ENCODE measurements at regions not wholly inside any gene's neighbourhood (a gene's known extent, or its start where the extent isn't known, plus 50 kb on each side); places are given as distances from the start of the nearest gene placed in this dataset.
A peak's percentile ranks its signal among the peaks of the same experiment; 100 is the strongest.

GRCh38 chr19:29271341-29271740 is 58.4 kb upstream of the UQCRFS1 start:
- intact Hi-C loops (cut with DNase I): no loop called here
- H3K27me3 ChIP-seq: peaks cover 0 to 50% (median 0%) of the 10 kb centered on the region in 3 donors
- no peaks in the 10 kb centered on the region for H3K36me3 ChIP-seq
- no peaks in the 10 kb centered on the region for H3K9me3 ChIP-seq
- TF ChIP-seq, protein P1, sequence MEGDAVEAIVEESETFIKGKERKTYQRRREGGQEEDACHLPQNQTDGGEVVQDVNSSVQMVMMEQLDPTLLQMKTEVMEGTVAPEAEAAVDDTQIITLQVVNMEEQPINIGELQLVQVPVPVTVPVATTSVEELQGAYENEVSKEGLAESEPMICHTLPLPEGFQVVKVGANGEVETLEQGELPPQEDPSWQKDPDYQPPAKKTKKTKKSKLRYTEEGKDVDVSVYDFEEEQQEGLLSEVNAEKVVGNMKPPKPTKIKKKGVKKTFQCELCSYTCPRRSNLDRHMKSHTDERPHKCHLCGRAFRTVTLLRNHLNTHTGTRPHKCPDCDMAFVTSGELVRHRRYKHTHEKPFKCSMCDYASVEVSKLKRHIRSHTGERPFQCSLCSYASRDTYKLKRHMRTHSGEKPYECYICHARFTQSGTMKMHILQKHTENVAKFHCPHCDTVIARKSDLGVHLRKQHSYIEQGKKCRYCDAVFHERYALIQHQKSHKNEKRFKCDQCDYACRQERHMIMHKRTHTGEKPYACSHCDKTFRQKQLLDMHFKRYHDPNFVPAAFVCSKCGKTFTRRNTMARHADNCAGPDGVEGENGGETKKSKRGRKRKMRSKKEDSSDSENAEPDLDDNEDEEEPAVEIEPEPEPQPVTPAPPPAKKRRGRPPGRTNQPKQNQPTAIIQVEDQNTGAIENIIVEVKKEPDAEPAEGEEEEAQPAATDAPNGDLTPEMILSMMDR (IDR thresholded peaks at IDR 0.05): no peak
- no peak for TF ChIP-seq POLR2A (IDR thresholded peaks at IDR 0.05)
- no peak for TF ChIP-seq POLR2AphosphoS5 (IDR thresholded peaks at IDR 0.05)
- TF ChIP-seq EP300 (IDR thresholded peaks at IDR 0.05): no peak
- no peak overlapping the region for H3K27ac ChIP-seq
- H3K4me3 ChIP-seq: no peak overlapping the region
- no peak for DNase-seq
- 84 to 86% methylated on average over 3 of the region's 3 CpGs for WGBS, 2 donors
- H3K4me1 ChIP-seq: no peaks in the 10 kb centered on the region

- intact Hi-C loops (cut with DNase I): no loop called here
- H3K27me3 ChIP-seq: peaks cover 0 to 44% (median 0%) of the 10 kb centered on the region in 3 donors
- 90 to 93% methylated on average over 4 of the region's 4 CpGs for WGBS, 2 donors
- peak; percentile 25 for DNase-seq
- no peaks in the 10 kb centered on the region for H3K9me3 ChIP-seq
- no peak overlapping the region for H3K27ac ChIP-seq
- no peak overlapping the region for H3K4me3 ChIP-seq
- H3K4me1 ChIP-seq: no peaks in the 10 kb centered on the region
- TF ChIP-seq, protein P1 (IDR thresholded peaks at IDR 0.05): no peak
- no peak for TF ChIP-seq POLR2A (IDR thresholded peaks at IDR 0.05)
- TF ChIP-seq EP300 (IDR thresholded peaks at IDR 0.05): no peak
- TF ChIP-seq POLR2AphosphoS5 (IDR thresholded peaks at IDR 0.05): no peak
- no peaks in the 10 kb centered on the region for H3K36me3 ChIP-seq
These were observed 59.0 kb upstream of the UQCRFS1 start for GRCh38 chr19:29271911-29272310.

DNA sequence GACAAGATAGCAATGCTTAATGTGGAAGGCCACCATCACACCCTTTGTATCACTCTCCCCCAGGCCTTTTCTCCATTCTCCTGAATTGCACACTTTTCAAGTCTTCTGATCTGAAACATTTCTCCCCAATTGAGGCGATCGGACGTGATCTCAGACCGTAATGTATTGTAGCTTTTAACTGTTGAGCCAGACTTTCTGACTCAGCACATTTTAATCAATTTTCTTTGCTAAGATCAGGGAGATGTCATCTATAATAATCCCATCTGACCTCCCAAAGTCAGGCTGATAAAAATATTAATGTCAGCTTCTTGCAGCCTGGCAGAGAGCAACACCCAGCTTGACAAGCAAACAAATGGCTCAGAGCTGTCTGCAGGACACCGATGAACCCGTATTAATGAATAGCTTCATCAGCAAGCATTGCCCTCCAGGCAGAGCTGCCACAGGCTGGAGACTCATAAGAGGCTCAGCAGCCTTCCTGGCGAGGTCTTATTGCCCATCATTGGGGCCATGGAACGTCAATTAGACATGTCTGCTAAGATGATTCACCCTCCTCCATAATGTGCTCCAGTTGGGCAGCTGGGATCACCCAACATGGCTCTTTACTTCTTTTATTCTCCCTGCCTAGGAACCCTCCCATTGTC is 60.2 kb upstream of the UQCRFS1 start:
- TF ChIP-seq EP300 (IDR thresholded peaks at IDR 0.05): no peak
- TF ChIP-seq, protein P1 (IDR thresholded peaks at IDR 0.05): no peak
- no peak for TF ChIP-seq POLR2AphosphoS5 (IDR thresholded peaks at IDR 0.05)
- no peak for TF ChIP-seq POLR2A (IDR thresholded peaks at IDR 0.05)
- 77 to 80% methylated on average over 8 of the region's 8 CpGs for WGBS, 2 donors
- DNase-seq: peak; percentile 17
- peaks cover 0 to 39% (median 0%) of the 10 kb centered on the region in 3 donors for H3K27me3 ChIP-seq
- intact Hi-C loops (cut with DNase I): no loop called here
- no peak overlapping the region for H3K27ac ChIP-seq
- no peaks in the 10 kb centered on the region for H3K4me1 ChIP-seq
- no peak overlapping the region for H3K4me3 ChIP-seq
- no peaks in the 10 kb centered on the region for H3K9me3 ChIP-seq
- H3K36me3 ChIP-seq: no peaks in the 10 kb centered on the region

- DNase-seq: peak; percentile 17
- Histone ChIP-seq H3K4me1 (no peaks in the 10 kb centered on the region), H3K9me3 (no peaks in the 10 kb centered on the region), H3K36me3 (no peaks in the 10 kb centered on the region), H3K4me3 (no peak overlapping the region), H3K27ac (no peak overlapping the region), H3K27me3 (peaks cover 0 to 19% (median 0%) of the 10 kb centered on the region in 3 donors)
- TF ChIP-seq EP300 (IDR thresholded peaks at IDR 0.05): no peak
- TF ChIP-seq, protein P1 (IDR thresholded peaks at IDR 0.05): no peak
- TF ChIP-seq POLR2AphosphoS5 (IDR thresholded peaks at IDR 0.05): no peak
- no peak for TF ChIP-seq POLR2A (IDR thresholded peaks at IDR 0.05)
- 89 to 92% methylated on average over 4 of the region's 4 CpGs for whole genome bisulfite sequencing, 2 donors
- intact Hi-C loops (cut with DNase I): no loop called here
These were observed 62.3 kb upstream of the UQCRFS1 start for GRCh38 chr19:29275266-29275665.

GRCh38 chr19:29277102-29277501 is 64.2 kb upstream of the UQCRFS1 start:
- Histone ChIP-seq H3K4me3 (no peak overlapping the region), H3K4me1 (no peaks in the 10 kb centered on the region), H3K27ac (no peak overlapping the region), H3K36me3 (no peaks in the 10 kb centered on the region), H3K9me3 (no peaks in the 10 kb centered on the region), H3K27me3 (peaks cover 0 to 20% (median 0%) of the 10 kb centered on the region in 3 donors)
- DNase-seq: peak; percentile 28
- intact Hi-C loops (cut with DNase I): no loop called here
- 18 to 25% methylated on average over 7 of the region's 7 CpGs for WGBS, 2 donors
- no peak for TF ChIP-seq EP300 (IDR thresholded peaks at IDR 0.05)
- TF ChIP-seq POLR2A (IDR thresholded peaks at IDR 0.05): no peak
